H9 (cell line): ENCODE measurements at regions not wholly inside any gene's neighbourhood (a gene's known extent, or its start where the extent isn't known, plus 50 kb on each side); places are given as distances from the start of the nearest gene placed in this dataset.
A peak's percentile ranks its signal among the peaks of the same experiment; 100 is the strongest.

Experiments used
- DNase-seq: peaks from one replicate; pipeline ENCODE4 v3.0.0-alpha.2; 2017
- H2AFZ ChIP-seq: one replicate; pipeline ENCODE4 v1.6.1; 2013; ENCODE audit warnings: mild to moderate bottlenecking, low read length, control low read depth, moderate library complexity
- H2AK5ac ChIP-seq: 2 replicates; pipeline ENCODE4 v1.6.1; 2013; ENCODE audit warnings: low read length, control low read depth, mixed read lengths; ENCODE audit not compliant: insufficient read length
- H2BK120ac ChIP-seq: one replicate; pipeline ENCODE4 v1.6.1; 2013; ENCODE audit warnings: low read depth, mild to moderate bottlenecking, low read length, control low read depth, inconsistent platforms; ENCODE audit not compliant: poor library complexity, severe bottlenecking
- H2BK12ac ChIP-seq: 2 replicates; pipeline ENCODE4 v1.6.1; 2013; ENCODE audit warnings: low read length, control low read depth, mixed read lengths, low read depth; ENCODE audit not compliant: insufficient read length
- H2BK15ac ChIP-seq: 2 replicates; pipeline ENCODE4 v1.6.1; 2013; ENCODE audit warnings: low read depth, low read length, control low read depth
- H2BK20ac ChIP-seq: one replicate; pipeline ENCODE4 v1.6.1; 2013; ENCODE audit warnings: low read depth, mild to moderate bottlenecking, low read length, control low read depth, inconsistent platforms; ENCODE audit not compliant: poor library complexity, severe bottlenecking
- H2BK5ac ChIP-seq: 2 replicates; pipeline ENCODE4 v1.6.1; 2013; ENCODE audit warnings: low read length, control low read depth, mixed read lengths; ENCODE audit not compliant: insufficient read length
- H3K14ac ChIP-seq: 2 replicates; pipeline ENCODE4 v1.6.1; 2013; ENCODE audit warnings: low read length, control low read depth; ENCODE audit not compliant: insufficient read depth
- H3K18ac ChIP-seq: 2 replicates; pipeline ENCODE4 v1.6.1; 2013; ENCODE audit warnings: low read depth, mild to moderate bottlenecking, mixed read lengths, low read length, control low read depth; ENCODE audit not compliant: insufficient read length
- H3K23ac ChIP-seq: 2 replicates; pipeline ENCODE4 v1.6.1; 2013; ENCODE audit warnings: low read length, control low read depth, mixed read lengths, low read depth; ENCODE audit not compliant: insufficient read length
- H3K23me2 ChIP-seq: 2 replicates; pipeline ENCODE4 v1.6.1; 2013; ENCODE audit warnings: low read depth, mild to moderate bottlenecking, mixed read lengths, low read length, control low read depth; ENCODE audit not compliant: insufficient read length, poor library complexity, severe bottlenecking
- H3K27ac ChIP-seq: 2 replicates; pipeline ENCODE4 v1.5.1; 2013; ENCODE audit warnings: low read length, control low read depth, mixed read lengths, low read depth; ENCODE audit not compliant: insufficient read length
- H3K27me3 ChIP-seq: 2 replicates; pipeline ENCODE4 v1.6.1; 2013; ENCODE audit warnings: low read length, control low read depth, inconsistent platforms; ENCODE audit not compliant: insufficient read depth
- H3K4ac ChIP-seq: 2 replicates; pipeline ENCODE4 v1.6.1; 2013; ENCODE audit warnings: low read depth, mild to moderate bottlenecking, control low read depth, inconsistent platforms, low read length, moderate library complexity
- H3K4me1 ChIP-seq: 2 replicates; pipeline ENCODE4 v1.6.1; 2013; ENCODE audit warnings: low read length, control low read depth, inconsistent platforms; ENCODE audit not compliant: insufficient read depth
- H3K4me2 ChIP-seq: 2 replicates; pipeline ENCODE4 v1.6.1; 2013; ENCODE audit warnings: low read length, control low read depth, mixed read lengths; ENCODE audit not compliant: insufficient read length, insufficient read depth
- H3K56ac ChIP-seq: 2 replicates; pipeline ENCODE4 v1.6.1; 2013; ENCODE audit warnings: low read depth, mild to moderate bottlenecking, mixed read lengths, low read length, control low read depth; ENCODE audit not compliant: insufficient read length
- H3K79me1 ChIP-seq: 2 replicates; pipeline ENCODE4 v1.6.1; 2013; ENCODE audit warnings: low read depth, mild to moderate bottlenecking, moderate library complexity, low read length, control low read depth, inconsistent platforms; ENCODE audit not compliant: insufficient read depth, poor library complexity, severe bottlenecking
- H3K79me2 ChIP-seq: 2 replicates; pipeline ENCODE4 v1.6.1; 2013; ENCODE audit warnings: low read length, control low read depth, inconsistent platforms; ENCODE audit not compliant: insufficient read depth
- H3K9ac ChIP-seq: 2 replicates; pipeline ENCODE4 v1.6.1; 2013; ENCODE audit warnings: low read length, control low read depth, mixed read lengths; ENCODE audit not compliant: insufficient read length; ENCODE audit errors: extremely low read depth
- H3K9me3 ChIP-seq: one replicate; pipeline ENCODE4 v1.6.1; 2013; ENCODE audit warnings: low read depth, low read length, inconsistent platforms; ENCODE audit not compliant: control insufficient read depth
- H3T11ph ChIP-seq: one replicate; pipeline ENCODE4 v1.6.1; 2013; ENCODE audit warnings: mild to moderate bottlenecking, low read length, control low read depth, inconsistent platforms
- H4K20me1 ChIP-seq: one replicate; pipeline ENCODE4 v1.6.1; 2013; ENCODE audit not compliant: control insufficient read depth, insufficient read length, insufficient read depth
- H4K5ac ChIP-seq: 2 replicates; pipeline ENCODE4 v1.6.1; 2013; ENCODE audit warnings: low read depth, mild to moderate bottlenecking, mixed read lengths, low read length, control low read depth; ENCODE audit not compliant: insufficient read length
- H4K8ac ChIP-seq: replicated peaks from 2 replicates; pipeline ENCODE4 v1.6.1; 2013; ENCODE audit warnings: low read length, control low read depth, mixed read lengths, low read depth; ENCODE audit not compliant: insufficient read length
- H4K91ac ChIP-seq: 2 replicates; pipeline ENCODE4 v1.6.1; 2013; ENCODE audit warnings: low read depth, mild to moderate bottlenecking, moderate library complexity, mixed read lengths, low read length, control low read depth; ENCODE audit not compliant: insufficient read length
- H3K27ac Mint-ChIP-seq, 3 experiments: 2 replicates in 2 of 3; 3 replicates in 1 of 3; pipeline ENCODE4 v1.8.0; 2020 to 2021; ENCODE audit warnings: mixed read lengths in 3 of 3, mild to moderate bottlenecking in 1 of 3, moderate library complexity in 1 of 3
- H3K27me3 Mint-ChIP-seq: 2 replicates; pipeline ENCODE4 v1.8.0; 2021; ENCODE audit warnings: low read depth, mild to moderate bottlenecking, moderate library complexity, mixed read lengths
- H3K36me3 Mint-ChIP-seq, 3 experiments: 2 replicates in 2 of 3; 3 replicates in 1 of 3; pipeline ENCODE4 v1.8.0; 2020 to 2021; ENCODE audit warnings: low read depth in 3 of 3, mixed read lengths in 3 of 3; ENCODE audit not compliant: insufficient read depth in 1 of 3
- H3K4me1 Mint-ChIP-seq, 2 experiments: 2 replicates each; pipeline ENCODE4 v1.8.0; 2020; ENCODE audit warnings: mixed read lengths in 2 of 2
- H3K4me3 Mint-ChIP-seq, 2 experiments: 2 replicates in 1 of 2; 3 replicates in 1 of 2; pipeline ENCODE4 v1.8.0; 2020 to 2021; ENCODE audit warnings: mild to moderate bottlenecking in 2 of 2, mixed read lengths in 2 of 2, moderate library complexity in 1 of 2
- H3K9me3 Mint-ChIP-seq, 2 experiments: 2 replicates in 1 of 2; 3 replicates in 1 of 2; pipeline ENCODE4 v1.8.0; 2020; ENCODE audit warnings: mild to moderate bottlenecking in 2 of 2, mixed read lengths in 2 of 2, moderate library complexity in 1 of 2
- WGBS: extraction: QIAGEN DNeasy Blood & Tissue Kit; methylation state at CpG from one replicate; pipeline ENCODE4 v1.1.7; 2013; ENCODE audit warnings: missing lambda C conversion rate, low lambda C conversion rate, mixed read lengths; ENCODE audit not compliant: insufficient read length; ENCODE audit errors: extremely low coverage; 5-methylcytosine and 5-hydroxymethylcytosine counted together
- TF ChIP-seq, protein P1 (sequence below): fragments of 200-600 bp; sonication (generic); conservative IDR thresholded peaks from 3 replicates; pipeline ENCODE4 v1.8.0; 2021; ENCODE audit warnings: antibody characterized with exemption, mild to moderate bottlenecking

DNA sequence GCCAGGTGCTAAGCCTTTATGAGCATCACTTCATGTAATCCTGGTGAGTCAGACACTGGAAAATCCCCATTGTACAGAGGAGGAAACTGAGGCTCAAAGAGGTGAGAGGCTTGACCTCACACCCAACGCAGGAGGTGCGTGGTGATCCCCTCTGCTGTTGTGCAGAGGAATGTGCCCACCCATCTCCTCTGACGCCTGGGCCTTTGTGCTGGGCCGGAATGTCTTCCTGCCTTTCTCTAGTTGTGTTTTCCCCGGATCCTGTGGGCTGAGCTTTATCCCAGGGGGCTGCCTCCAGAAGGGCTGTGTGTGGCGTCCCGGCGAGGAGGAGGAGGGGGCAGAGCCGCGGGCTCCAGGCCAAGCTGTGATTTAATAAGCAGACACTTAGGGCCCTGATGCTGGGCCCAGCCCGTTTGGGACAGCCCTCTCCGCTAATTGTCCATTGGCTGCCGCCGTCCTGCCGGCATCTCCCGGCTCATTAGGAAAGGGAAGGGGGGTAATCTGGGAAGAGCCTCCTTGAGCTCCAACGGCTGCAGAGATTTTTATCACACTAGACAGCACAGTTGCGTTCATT, 653.6 kb downstream of the MED13L start:
- peaks cover 5% of the 10 kb centered on the region for H3K27me3 Mint-ChIP-seq
- H3K23me2 ChIP-seq = no peaks in the 10 kb centered on the region
- no peak overlapping the region for H4K5ac ChIP-seq
- H3K4me2 ChIP-seq = no peak overlapping the region
- H2BK15ac ChIP-seq = no peak overlapping the region
- DNase-seq = peak; percentile 71
- H2BK12ac ChIP-seq = no peak overlapping the region
- H2AFZ ChIP-seq = no peak overlapping the region
- H3K23ac ChIP-seq = no peak overlapping the region
- H3K27me3 ChIP-seq = no peaks in the 10 kb centered on the region
- H3K79me2 ChIP-seq = no peaks in the 10 kb centered on the region
- H3K56ac ChIP-seq = no peak overlapping the region
- TF ChIP-seq, protein P1, sequence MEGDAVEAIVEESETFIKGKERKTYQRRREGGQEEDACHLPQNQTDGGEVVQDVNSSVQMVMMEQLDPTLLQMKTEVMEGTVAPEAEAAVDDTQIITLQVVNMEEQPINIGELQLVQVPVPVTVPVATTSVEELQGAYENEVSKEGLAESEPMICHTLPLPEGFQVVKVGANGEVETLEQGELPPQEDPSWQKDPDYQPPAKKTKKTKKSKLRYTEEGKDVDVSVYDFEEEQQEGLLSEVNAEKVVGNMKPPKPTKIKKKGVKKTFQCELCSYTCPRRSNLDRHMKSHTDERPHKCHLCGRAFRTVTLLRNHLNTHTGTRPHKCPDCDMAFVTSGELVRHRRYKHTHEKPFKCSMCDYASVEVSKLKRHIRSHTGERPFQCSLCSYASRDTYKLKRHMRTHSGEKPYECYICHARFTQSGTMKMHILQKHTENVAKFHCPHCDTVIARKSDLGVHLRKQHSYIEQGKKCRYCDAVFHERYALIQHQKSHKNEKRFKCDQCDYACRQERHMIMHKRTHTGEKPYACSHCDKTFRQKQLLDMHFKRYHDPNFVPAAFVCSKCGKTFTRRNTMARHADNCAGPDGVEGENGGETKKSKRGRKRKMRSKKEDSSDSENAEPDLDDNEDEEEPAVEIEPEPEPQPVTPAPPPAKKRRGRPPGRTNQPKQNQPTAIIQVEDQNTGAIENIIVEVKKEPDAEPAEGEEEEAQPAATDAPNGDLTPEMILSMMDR = no peak
- H3K27ac Mint-ChIP-seq = 0 out of 7 replicates have a peak overlapping the region, but pooled peaks of 1 of the 3 experiments have one; percentile 44
- 0 out of 7 replicates have a peak, but pooled peaks cover 0 to 6% (median 0%) of the 10 kb centered on the region in 3 experiments for H3K36me3 Mint-ChIP-seq
- H2BK5ac ChIP-seq = no peak overlapping the region
- H3K9me3 ChIP-seq = peaks cover 3% of the 10 kb centered on the region
- no peak overlapping the region for H3K18ac ChIP-seq
- no peak overlapping the region for H3K4me3 Mint-ChIP-seq
- no peak overlapping the region for H3T11ph ChIP-seq
- H3K9ac ChIP-seq = no peak overlapping the region
- no peak overlapping the region for H3K14ac ChIP-seq
- peaks cover 3 to 5% of the 10 kb centered on the region in 2 experiments; a peak in 3 of 5 replicates for H3K9me3 Mint-ChIP-seq
- no CpG with 5 or more reads among the region's 18 CpGs for WGBS
- H4K20me1 ChIP-seq = no peaks in the 10 kb centered on the region
- H2AK5ac ChIP-seq = no peak overlapping the region
- H3K4me1 Mint-ChIP-seq = peaks cover 8 to 11% of the 10 kb centered on the region in 2 experiments
- no peak overlapping the region for H2BK120ac ChIP-seq
- peaks cover 2% of the 10 kb centered on the region; the same call in 1 of the 2 replicates for H3K4me1 ChIP-seq
- H2BK20ac ChIP-seq = no peak overlapping the region
- H3K4ac ChIP-seq = no peak overlapping the region
- H3K27ac ChIP-seq = no peak overlapping the region
- H4K91ac ChIP-seq = no peak overlapping the region
- H4K8ac ChIP-seq = no peak overlapping the region
- no peaks in the 10 kb centered on the region for H3K79me1 ChIP-seq
